ENCODE measurements at regions not wholly inside any gene's neighbourhood (a gene's known extent, or its start where the extent isn't known, plus 50 kb on each side); places are given as distances from the start of the nearest gene placed in this dataset.

DNA sequence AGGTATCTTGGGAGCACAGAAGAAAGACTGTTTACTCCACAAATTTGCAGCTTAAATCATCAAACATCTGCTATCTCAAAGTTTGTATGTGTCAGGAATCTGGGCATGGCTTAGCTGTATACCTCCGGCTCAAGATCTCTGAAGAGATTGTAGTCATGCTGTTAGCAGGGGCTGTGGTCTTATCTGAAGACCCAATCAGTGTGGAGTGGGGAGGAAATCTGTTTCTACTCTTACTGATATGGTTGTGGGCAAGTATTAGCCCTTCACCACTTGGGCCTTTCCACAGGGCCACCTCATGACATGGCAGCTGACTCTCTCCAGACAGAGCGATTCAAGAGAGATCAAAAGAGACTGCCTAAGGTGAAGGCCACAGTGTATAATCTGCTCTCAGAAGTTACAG lies 438.7 kb downstream of the KIF2B start:
- TF ChIP-seq, protein P1, sequence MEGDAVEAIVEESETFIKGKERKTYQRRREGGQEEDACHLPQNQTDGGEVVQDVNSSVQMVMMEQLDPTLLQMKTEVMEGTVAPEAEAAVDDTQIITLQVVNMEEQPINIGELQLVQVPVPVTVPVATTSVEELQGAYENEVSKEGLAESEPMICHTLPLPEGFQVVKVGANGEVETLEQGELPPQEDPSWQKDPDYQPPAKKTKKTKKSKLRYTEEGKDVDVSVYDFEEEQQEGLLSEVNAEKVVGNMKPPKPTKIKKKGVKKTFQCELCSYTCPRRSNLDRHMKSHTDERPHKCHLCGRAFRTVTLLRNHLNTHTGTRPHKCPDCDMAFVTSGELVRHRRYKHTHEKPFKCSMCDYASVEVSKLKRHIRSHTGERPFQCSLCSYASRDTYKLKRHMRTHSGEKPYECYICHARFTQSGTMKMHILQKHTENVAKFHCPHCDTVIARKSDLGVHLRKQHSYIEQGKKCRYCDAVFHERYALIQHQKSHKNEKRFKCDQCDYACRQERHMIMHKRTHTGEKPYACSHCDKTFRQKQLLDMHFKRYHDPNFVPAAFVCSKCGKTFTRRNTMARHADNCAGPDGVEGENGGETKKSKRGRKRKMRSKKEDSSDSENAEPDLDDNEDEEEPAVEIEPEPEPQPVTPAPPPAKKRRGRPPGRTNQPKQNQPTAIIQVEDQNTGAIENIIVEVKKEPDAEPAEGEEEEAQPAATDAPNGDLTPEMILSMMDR (conservative IDR thresholded peaks at IDR 0.05; ENCODE audit: low read length) = no peak
- no peak for TF ChIP-seq EZH2phosphoT487 (IDR thresholded peaks at IDR 0.05; ENCODE audit: borderline replicate concordance, low read depth, low read length)
